IPS-18a (cell line): ENCODE measurements at regions not wholly inside any gene's neighbourhood (a gene's known extent, or its start where the extent isn't known, plus 50 kb on each side); places are given as distances from the start of the nearest gene placed in this dataset.

Source experiments
- H3K27ac ChIP-seq: one replicate; pipeline ENCODE4 v1.5.1; 2013; ENCODE audit warnings: low read length
- H3K27me3 ChIP-seq: one replicate; pipeline ENCODE4 v1.6.1; 2013; ENCODE audit warnings: mild to moderate bottlenecking, low read length; ENCODE audit not compliant: control insufficient read depth, insufficient read depth
- H3K36me3 ChIP-seq: one replicate; pipeline ENCODE4 v1.6.1; 2013; ENCODE audit warnings: low read depth, low read length; ENCODE audit not compliant: control insufficient read depth
- H3K4me1 ChIP-seq: one replicate; pipeline ENCODE4 v1.6.1; 2013; ENCODE audit warnings: low read depth, low read length; ENCODE audit not compliant: control insufficient read depth
- H3K4me3 ChIP-seq: one replicate; pipeline ENCODE4 v1.5.1; 2013; ENCODE audit warnings: low read length
- H3K9ac ChIP-seq: one replicate; pipeline ENCODE4 v1.6.1; 2013; ENCODE audit warnings: mild to moderate bottlenecking, low read length, moderate library complexity
- H3K9me3 ChIP-seq: one replicate; pipeline ENCODE4 v1.6.1; 2013; ENCODE audit warnings: low read depth, low read length; ENCODE audit not compliant: control insufficient read depth

DNA sequence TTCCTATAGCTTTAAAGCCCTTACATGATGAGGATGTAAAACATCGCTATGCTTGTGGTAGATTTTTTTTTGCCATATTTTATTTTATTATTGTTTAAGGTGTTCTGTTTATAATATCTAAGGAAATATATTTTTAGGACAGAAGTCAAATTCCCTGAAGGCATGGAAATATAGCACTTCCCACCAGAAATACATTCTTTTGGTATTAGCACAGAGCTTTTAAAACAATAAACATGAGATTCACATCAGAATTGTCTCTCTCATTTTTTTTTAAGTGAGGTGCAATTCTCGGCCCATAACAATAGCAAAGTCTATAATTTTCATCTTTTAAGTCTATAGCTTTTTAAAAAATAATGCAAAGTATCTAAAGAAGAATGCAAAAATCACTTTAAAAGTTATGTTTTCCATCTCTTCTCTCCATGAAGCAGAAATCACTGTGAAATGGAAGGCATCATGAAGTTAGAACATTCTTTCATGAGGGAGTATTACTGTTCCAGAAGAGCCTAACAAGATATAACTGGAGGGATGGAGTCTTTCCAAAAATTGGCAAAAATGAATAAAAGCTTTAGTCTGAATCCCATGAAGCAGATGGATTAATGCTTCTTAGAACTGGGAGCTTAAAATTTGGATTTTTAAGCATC lies 283.6 kb upstream of the TRIB2 start:
- no peak overlapping the region for H3K4me3 ChIP-seq
- no peaks in the 10 kb centered on the region for H3K9me3 ChIP-seq
- H3K27ac ChIP-seq, result no peak overlapping the region
- no peak overlapping the region for H3K9ac ChIP-seq
- H3K4me1 ChIP-seq, result peaks cover 18% of the 10 kb centered on the region
- no peaks in the 10 kb centered on the region for H3K27me3 ChIP-seq
- no peaks in the 10 kb centered on the region for H3K36me3 ChIP-seq

DNA sequence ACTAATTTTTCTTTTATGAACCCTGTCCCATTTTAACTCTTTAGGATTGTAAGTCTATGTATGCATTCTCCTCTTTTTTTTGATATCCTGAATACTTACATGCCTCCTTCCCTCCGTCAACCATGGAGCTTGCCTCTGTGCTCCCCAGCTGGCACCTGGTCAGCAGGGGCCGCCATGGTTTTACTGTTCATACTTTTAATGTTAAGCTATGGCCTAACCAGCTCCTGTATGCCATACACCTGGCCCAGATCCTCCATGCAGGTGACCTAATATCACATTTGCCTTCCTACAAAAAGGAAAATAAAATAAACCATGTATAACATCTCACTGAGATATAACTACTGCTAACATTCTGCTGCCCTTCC lies 283.1 kb upstream of the TRIB2 start:
- no peaks in the 10 kb centered on the region for H3K9me3 ChIP-seq
- no peak overlapping the region for H3K9ac ChIP-seq
- no peak overlapping the region for H3K4me3 ChIP-seq
- no peaks in the 10 kb centered on the region for H3K27me3 ChIP-seq
- H3K36me3 ChIP-seq, result no peaks in the 10 kb centered on the region
- H3K4me1 ChIP-seq, result peaks cover 17% of the 10 kb centered on the region
- H3K27ac ChIP-seq, result no peak overlapping the region

DNA sequence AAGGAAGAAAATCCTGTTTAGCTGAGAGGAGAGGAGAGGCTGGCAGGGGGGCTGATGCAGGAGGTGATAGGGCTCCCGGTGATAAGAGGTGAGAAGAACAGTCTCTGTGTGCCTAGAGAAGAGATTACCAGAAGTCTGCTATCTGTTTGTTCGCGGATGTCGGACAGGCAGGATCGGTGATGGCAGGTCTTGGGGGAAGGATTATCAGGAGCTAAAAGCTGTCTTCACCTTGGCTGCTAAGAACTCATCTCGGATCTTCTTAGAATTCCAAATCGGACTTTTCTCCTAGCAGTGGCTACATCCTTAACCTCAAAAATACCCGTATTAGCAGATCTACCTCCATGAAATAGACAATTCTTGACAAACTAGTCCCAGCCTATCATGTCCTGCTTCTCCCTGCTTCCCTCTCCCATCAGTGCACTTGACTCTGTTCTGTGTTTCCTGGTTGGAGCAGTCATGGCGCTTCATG lies 282.1 kb upstream of the TRIB2 start:
- Histone ChIP-seq H3K36me3 (no peaks in the 10 kb centered on the region), H3K27me3 (no peaks in the 10 kb centered on the region), H3K9ac (no peak overlapping the region), H3K4me3 (no peak overlapping the region), H3K4me1 (peaks cover 9% of the 10 kb centered on the region), H3K27ac (no peak overlapping the region), H3K9me3 (no peaks in the 10 kb centered on the region)

DNA sequence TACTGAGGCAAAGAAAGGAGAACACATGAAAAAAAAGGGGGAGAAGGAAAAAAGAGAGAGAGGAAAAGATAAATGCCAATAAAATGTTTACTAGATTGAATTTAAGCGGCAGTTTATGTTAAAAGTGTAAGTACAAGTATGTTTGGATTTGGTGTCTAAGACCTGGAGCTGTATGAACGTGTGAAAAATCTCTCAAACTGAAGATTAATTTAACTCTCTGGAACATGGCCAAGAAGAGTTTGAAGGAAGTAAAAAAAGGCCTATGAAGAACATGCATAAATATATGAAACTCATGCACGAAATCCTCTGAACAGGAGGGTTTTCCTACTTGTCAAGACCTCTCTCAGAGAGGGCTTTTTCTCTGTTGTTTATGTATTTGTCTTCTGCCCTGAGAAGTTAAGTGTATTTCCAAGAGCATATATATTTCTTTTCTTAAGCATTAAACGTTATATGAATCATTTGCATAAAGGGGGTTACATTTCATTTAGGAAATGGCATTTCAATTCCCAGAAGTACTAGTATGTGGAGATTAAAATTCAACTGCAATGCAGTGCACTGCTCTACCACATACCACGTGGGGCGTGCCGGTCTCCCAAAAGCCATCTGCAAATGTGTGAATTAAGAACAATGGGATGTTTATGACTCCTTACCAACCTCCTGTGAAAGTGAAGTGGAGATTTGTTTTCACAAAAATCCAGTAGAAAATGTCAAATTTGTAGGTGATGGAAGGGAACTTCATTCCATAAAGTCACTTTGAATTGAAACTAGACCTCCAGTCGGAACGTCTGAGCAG lies 281.1 kb upstream of the TRIB2 start:
- no peak overlapping the region for H3K9ac ChIP-seq
- H3K4me1 ChIP-seq, result peaks cover 9% of the 10 kb centered on the region
- H3K4me3 ChIP-seq, result no peak overlapping the region
- no peaks in the 10 kb centered on the region for H3K36me3 ChIP-seq
- no peaks in the 10 kb centered on the region for H3K27me3 ChIP-seq
- no peaks in the 10 kb centered on the region for H3K9me3 ChIP-seq
- H3K27ac ChIP-seq, result no peak overlapping the region

DNA sequence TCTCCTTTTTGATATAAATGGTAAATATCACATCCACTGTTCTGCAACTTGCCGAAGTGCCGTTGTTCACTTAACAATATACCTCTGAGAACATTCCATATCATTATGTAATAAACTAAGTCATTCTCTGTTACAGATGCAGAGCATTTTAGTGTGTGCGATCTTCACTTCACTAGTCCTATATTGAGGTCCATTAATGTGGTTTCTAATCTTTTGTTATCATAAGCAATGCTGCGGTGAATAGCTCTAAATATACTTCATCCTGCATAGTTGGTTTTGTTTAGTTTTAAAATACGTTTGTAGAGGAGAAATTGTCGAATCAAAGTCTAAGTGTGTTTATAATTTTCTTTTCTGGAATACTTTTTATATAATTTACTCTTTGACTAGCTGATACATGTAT lies 280.3 kb upstream of the TRIB2 start:
- no peak overlapping the region for H3K4me3 ChIP-seq
- H3K27me3 ChIP-seq, result no peaks in the 10 kb centered on the region
- peaks cover 9% of the 10 kb centered on the region for H3K4me1 ChIP-seq
- no peak overlapping the region for H3K27ac ChIP-seq
- H3K36me3 ChIP-seq, result no peaks in the 10 kb centered on the region
- H3K9ac ChIP-seq, result no peak overlapping the region
- no peaks in the 10 kb centered on the region for H3K9me3 ChIP-seq

DNA sequence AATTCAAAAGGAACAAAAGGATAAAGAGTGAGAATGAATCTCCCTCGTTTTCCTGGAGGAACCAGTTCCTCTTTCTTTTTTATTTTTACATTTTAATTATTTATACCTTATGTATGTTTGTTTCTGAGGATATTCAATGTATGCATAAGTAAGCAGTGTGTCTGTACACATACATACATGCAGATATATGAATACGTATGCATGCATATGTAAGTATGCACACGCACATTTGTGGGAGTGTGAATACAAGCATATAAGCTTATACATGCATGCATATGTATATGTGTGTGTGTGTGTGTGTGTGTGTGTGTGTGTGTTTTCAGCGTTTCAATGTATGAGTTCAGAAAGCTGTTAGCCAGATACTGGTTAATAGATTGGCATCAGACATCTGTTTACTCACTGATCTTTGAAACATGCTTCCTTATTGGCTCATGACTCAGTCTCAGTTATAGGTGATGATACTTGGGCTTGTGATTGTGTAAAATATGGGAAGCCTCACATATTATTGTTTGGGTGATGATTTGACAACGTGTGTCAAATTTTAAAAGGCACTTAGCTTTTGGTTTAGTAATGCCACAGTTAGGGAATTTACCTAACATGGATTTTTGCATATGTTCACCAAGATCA lies 279.7 kb upstream of the TRIB2 start:
- Histone ChIP-seq H3K9me3 (no peaks in the 10 kb centered on the region), H3K27me3 (no peaks in the 10 kb centered on the region), H3K27ac (no peak overlapping the region), H3K4me1 (peaks cover 9% of the 10 kb centered on the region), H3K36me3 (no peaks in the 10 kb centered on the region), H3K4me3 (no peak overlapping the region), H3K9ac (no peak overlapping the region)

DNA sequence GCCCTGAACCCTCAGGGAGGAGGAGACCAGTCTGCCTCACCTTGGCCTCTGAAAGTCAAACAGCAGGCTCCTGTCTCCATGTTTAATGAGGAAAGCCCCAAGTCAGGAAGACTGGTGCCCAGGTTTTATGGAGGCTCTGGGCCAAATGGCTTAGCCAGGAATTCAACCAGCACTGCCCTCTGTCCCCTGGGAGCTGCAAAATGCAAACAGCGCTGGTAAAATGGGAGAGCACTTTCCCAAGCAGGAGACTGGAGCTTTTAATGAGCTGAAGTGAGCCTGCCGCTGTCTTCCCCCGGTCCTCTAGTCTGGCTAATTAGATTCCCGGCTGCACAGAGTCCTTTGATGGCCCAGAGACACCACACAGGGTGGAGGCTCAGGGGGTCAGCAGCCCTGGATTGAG lies 276.0 kb upstream of the TRIB2 start:
- no peaks in the 10 kb centered on the region for H3K27me3 ChIP-seq
- H3K9ac ChIP-seq, result no peak overlapping the region
- peaks cover 13% of the 10 kb centered on the region for H3K4me1 ChIP-seq
- no peak overlapping the region for H3K4me3 ChIP-seq
- no peaks in the 10 kb centered on the region for H3K9me3 ChIP-seq
- no peaks in the 10 kb centered on the region for H3K36me3 ChIP-seq
- no peak overlapping the region for H3K27ac ChIP-seq

DNA sequence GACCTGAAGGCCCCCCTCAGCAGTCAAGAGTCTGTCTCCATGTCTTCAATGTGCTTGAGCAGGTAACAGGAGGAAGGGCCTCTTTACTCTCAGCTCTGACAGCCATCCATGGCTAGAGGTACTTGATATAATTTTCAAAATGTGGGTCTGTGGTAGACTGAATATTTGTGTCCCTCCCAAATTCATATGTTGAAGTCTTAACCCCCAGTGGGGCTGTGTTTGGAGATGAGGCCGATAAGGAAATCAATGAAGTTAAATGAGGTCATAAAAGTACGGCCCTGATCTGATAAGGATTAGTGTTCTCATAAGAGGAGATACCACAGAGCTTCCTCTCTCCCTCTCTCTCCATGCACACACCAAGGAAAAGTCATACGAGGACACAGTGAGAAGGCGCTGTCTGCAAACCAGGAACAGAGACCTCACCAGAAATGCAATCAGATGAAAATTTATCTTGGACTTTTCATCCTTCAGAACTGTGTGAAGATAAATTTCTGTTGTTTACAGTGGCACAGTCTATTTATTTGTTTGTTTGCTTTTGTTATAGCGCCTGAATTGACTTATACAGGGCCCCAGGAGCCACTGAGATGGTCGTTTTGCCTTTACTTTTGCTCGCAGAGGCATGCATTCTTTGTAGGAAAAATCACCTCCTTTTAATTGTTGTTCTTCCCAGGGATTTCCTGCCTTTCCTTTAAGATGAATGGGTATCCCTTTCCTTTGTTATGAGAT lies 274.8 kb upstream of the TRIB2 start:
- H3K4me3 ChIP-seq, result no peak overlapping the region
- no peak overlapping the region for H3K9ac ChIP-seq
- no peak overlapping the region for H3K27ac ChIP-seq
- peaks cover 13% of the 10 kb centered on the region for H3K4me1 ChIP-seq
- no peaks in the 10 kb centered on the region for H3K36me3 ChIP-seq
- H3K9me3 ChIP-seq, result no peaks in the 10 kb centered on the region
- H3K27me3 ChIP-seq, result no peaks in the 10 kb centered on the region

DNA sequence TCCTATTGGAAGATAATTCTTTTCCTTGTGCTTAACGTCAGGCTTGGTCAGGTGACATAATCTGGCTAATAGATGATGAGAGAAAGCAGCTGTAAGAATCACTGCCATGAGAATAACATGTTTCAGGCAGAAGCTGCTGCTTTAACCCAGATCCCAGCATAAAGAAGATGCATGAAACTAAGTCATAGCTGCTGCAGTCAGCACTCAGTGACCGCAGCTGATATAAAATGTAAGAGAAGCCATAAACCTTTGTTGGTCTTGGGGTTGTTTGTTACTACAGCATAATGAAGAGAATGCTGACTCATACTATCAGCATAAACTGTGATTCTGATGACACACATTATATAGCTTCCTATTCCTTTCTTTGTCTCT lies 274.3 kb upstream of the TRIB2 start:
- Histone ChIP-seq H3K9me3 (no peaks in the 10 kb centered on the region), H3K9ac (no peak overlapping the region), H3K36me3 (no peaks in the 10 kb centered on the region), H3K27me3 (no peaks in the 10 kb centered on the region), H3K27ac (no peak overlapping the region), H3K4me3 (no peak overlapping the region), H3K4me1 (peaks cover 13% of the 10 kb centered on the region)

DNA sequence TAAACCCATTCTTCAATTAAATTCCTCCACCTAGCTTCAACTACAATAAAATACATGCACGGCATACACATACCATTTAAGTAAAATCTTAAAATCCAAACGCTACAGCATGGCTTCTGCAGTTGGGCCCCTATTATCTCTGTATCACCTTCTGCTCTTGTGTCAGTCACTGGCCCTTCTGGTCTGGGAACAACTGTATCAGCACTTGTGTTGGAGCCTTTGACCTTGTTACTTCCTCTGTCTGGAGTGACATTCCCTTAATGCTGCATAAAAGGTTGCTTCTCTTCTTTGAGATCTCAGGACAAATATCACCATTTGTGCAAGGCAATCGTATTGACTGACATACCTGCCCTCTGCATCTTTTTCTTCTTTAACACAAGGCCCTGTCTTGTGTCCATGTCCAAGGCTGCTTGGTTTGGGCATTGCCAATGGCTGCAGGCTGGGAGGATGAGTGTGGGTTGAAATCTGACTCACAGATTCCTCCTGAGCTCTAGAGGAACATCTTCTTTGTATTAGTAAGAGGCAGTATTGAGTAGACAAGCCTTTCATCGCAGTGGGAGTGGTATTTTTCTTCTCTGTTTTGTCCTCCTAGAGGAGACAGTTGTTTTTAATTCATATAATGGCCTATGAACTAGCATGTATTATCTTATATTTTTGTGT lies 267.8 kb upstream of the TRIB2 start:
- Histone ChIP-seq H3K27me3 (no peaks in the 10 kb centered on the region), H3K27ac (no peak overlapping the region)

DNA sequence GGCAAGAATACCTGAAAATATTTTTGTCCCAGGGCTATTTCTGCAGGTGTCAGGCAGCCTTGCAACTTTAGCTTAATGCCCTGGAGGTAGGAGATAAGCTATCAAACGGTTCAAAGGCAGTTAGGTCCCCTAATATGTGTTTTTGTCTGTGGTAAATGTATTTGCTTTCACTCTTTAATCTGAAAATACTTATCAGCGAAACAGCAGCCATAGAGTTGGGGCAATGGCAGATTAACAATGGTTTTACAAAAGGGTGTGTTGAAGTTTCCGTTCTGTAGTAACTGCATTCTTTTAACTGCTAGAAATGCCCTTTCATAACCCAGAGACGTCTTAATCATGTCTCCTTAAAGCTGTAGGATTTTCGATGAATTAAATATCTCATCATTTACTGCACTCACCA lies 265.0 kb upstream of the TRIB2 start:
- no peaks in the 10 kb centered on the region for H3K36me3 ChIP-seq
- no peak overlapping the region for H3K4me3 ChIP-seq
- H3K9ac ChIP-seq, result no peak overlapping the region
- no peaks in the 10 kb centered on the region for H3K4me1 ChIP-seq
- H3K9me3 ChIP-seq, result no peaks in the 10 kb centered on the region
- H3K27ac ChIP-seq, result no peak overlapping the region
- no peaks in the 10 kb centered on the region for H3K27me3 ChIP-seq

More for the DNA sequence above, 267.8 kb upstream of the TRIB2 start:
- Histone ChIP-seq H3K4me1 (no peaks in the 10 kb centered on the region), H3K9me3 (no peaks in the 10 kb centered on the region), H3K9ac (no peak overlapping the region), H3K36me3 (no peaks in the 10 kb centered on the region), H3K4me3 (no peak overlapping the region)
